Fibroblast of lung (primary cell): ENCODE measurements at regions not wholly inside any gene's neighbourhood (a gene's known extent, or its start where the extent isn't known, plus 50 kb on each side); places are given as distances from the start of the nearest gene placed in this dataset.

Experiments
- DNase-seq, 2 donors: peaks; one replicate each; pipeline versions ENCODE4 v3.0.0 to v3.0.0-alpha.2; 2010; ENCODE audit warnings: low read depth in 2 of 2
- H2AFZ ChIP-seq: 2 replicates; pipeline ENCODE4 v1.5.1; 2012; ENCODE audit warnings: low read length, control low read depth, inconsistent platforms
- H3K27ac ChIP-seq: 2 replicates; pipeline ENCODE4 v1.5.1; 2011; ENCODE audit warnings: low read length, control low read depth; ENCODE audit not compliant: insufficient read depth
- H3K27me3 ChIP-seq: 2 replicates; pipeline ENCODE4 v1.5.1; 2011; ENCODE audit warnings: mild to moderate bottlenecking, low read length; ENCODE audit not compliant: control insufficient read depth, insufficient read depth
- H3K36me3 ChIP-seq: 2 replicates; pipeline ENCODE4 v1.5.1; 2011; ENCODE audit warnings: low read length; ENCODE audit not compliant: control insufficient read depth, insufficient read depth
- H3K4me1 ChIP-seq: 2 replicates; pipeline ENCODE4 v1.5.1; 2011; ENCODE audit warnings: low read length; ENCODE audit not compliant: control insufficient read depth, insufficient read depth; ENCODE audit errors: extremely low read depth
- H3K4me2 ChIP-seq: 2 replicates; pipeline ENCODE4 v1.5.1; 2011; ENCODE audit warnings: low read length, control low read depth; ENCODE audit not compliant: insufficient read depth; ENCODE audit errors: extremely low read depth
- H3K4me3 ChIP-seq, 4 experiments: fragments of 200-600 bp in 1 of 4; sonication (generic) in 1 of 4; replicated peaks in 1 of 4; 2 replicates each; pipeline ENCODE4 v1.5.1; 2011 to 2016; ENCODE audit warnings: low read length in 4 of 4, low read depth in 3 of 4, mild to moderate bottlenecking in 3 of 4, control low read depth in 2 of 4, inconsistent platforms in 1 of 4, mixed read lengths in 1 of 4; ENCODE audit not compliant: insufficient read depth in 1 of 4; ENCODE audit errors: control extremely low read depth in 1 of 4
- H3K79me2 ChIP-seq: 2 replicates; pipeline ENCODE4 v1.5.1; 2012; ENCODE audit warnings: mild to moderate bottlenecking, low read length, inconsistent platforms; ENCODE audit not compliant: control insufficient read depth, insufficient read depth
- H3K9ac ChIP-seq: 2 replicates; pipeline ENCODE4 v1.5.1; 2011; ENCODE audit warnings: mild to moderate bottlenecking, low read length, control low read depth; ENCODE audit not compliant: insufficient read depth
- H3K9me3 ChIP-seq: 2 replicates; pipeline ENCODE4 v1.5.1; 2012; ENCODE audit warnings: low read depth, low read length; ENCODE audit not compliant: control insufficient read depth, insufficient read depth
- H4K20me1 ChIP-seq: 2 replicates; pipeline ENCODE4 v1.5.1; 2011; ENCODE audit warnings: low read length; ENCODE audit not compliant: control insufficient read depth, insufficient read depth; ENCODE audit errors: extremely low read depth
- EZH2 ChIP-seq: IDR thresholded peaks from 2 replicates; pipeline ENCODE4 v1.5.1; 2012; ENCODE audit warnings: low read length, control low read depth, mild to moderate bottlenecking; ENCODE audit errors: missing control alignments
- TF ChIP-seq, protein P1 (sequence below), 2 donors: IDR thresholded peaks in 1 of 2; conservative IDR thresholded peaks in 1 of 2; 1 replicate in 1 of 2; 2 replicates in 1 of 2; pipeline ENCODE4 v1.5.1; 2011 to 2012; ENCODE audit warnings: low read length in 2 of 2, control low read depth in 1 of 2, inconsistent platforms in 1 of 2, low read depth in 1 of 2, mild to moderate bottlenecking in 1 of 2

GRCh38 chr2:56624181-56624580 lies 440.4 kb downstream of the CCDC85A start:
- no peak for TF ChIP-seq EZH2
- TF ChIP-seq, protein P1, sequence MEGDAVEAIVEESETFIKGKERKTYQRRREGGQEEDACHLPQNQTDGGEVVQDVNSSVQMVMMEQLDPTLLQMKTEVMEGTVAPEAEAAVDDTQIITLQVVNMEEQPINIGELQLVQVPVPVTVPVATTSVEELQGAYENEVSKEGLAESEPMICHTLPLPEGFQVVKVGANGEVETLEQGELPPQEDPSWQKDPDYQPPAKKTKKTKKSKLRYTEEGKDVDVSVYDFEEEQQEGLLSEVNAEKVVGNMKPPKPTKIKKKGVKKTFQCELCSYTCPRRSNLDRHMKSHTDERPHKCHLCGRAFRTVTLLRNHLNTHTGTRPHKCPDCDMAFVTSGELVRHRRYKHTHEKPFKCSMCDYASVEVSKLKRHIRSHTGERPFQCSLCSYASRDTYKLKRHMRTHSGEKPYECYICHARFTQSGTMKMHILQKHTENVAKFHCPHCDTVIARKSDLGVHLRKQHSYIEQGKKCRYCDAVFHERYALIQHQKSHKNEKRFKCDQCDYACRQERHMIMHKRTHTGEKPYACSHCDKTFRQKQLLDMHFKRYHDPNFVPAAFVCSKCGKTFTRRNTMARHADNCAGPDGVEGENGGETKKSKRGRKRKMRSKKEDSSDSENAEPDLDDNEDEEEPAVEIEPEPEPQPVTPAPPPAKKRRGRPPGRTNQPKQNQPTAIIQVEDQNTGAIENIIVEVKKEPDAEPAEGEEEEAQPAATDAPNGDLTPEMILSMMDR (conservative IDR thresholded peaks at IDR 0.05 in 1 of 2, IDR thresholded peaks at IDR 0.05 in 1 of 2; ENCODE audit: low read depth in 1 of 2, low read length in 2 of 2), result no peak
- DNase-seq, result no peak
- H4K20me1 ChIP-seq, result no peaks in the 10 kb centered on the region

DNA sequence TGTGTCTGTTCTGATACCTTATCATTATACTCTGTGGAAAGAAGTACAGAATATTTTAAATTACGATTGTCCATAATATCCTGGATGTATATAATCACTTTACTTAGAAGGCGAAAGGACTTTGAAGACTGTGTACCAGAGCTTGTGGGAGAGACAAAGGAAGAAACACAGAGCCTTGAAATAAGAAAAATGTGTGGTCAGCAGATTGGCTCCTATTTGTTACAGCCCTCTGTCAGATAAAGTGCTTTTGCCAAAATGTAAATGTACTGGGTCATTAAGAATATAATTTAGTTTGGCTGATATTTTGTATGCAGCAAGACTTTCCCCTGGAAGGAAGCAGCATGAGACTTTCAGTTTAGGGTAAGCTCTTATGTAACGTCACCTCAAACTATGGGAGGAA lies 443.1 kb downstream of the CCDC85A start:
- Histone ChIP-seq H3K4me1 (no peaks in the 10 kb centered on the region), H3K79me2 (no peaks in the 10 kb centered on the region), H2AFZ (no peak overlapping the region), H3K4me3 (no peak overlapping the region), H3K36me3 (no peaks in the 10 kb centered on the region), H3K9me3 (no peaks in the 10 kb centered on the region), H3K4me2 (no peak overlapping the region), H3K27ac (no peak overlapping the region), H3K9ac (no peak overlapping the region), H4K20me1 (no peaks in the 10 kb centered on the region), H3K27me3 (no peaks in the 10 kb centered on the region)
- no peak for DNase-seq
- no peak for TF ChIP-seq EZH2
- TF ChIP-seq, protein P1 (conservative IDR thresholded peaks at IDR 0.05 in 1 of 2, IDR thresholded peaks at IDR 0.05 in 1 of 2; ENCODE audit: low read depth in 1 of 2, low read length in 2 of 2), result no peak

More at GRCh38 chr2:56624181-56624580, 440.4 kb downstream of the CCDC85A start:
- H3K9me3 ChIP-seq, result no peaks in the 10 kb centered on the region
- no peaks in the 10 kb centered on the region for H3K36me3 ChIP-seq
- H3K4me2 ChIP-seq, result no peak overlapping the region
- H3K27ac ChIP-seq, result no peak overlapping the region
- no peak overlapping the region for H2AFZ ChIP-seq
- no peak overlapping the region for H3K4me3 ChIP-seq
- H3K4me1 ChIP-seq, result no peaks in the 10 kb centered on the region
- H3K9ac ChIP-seq, result no peak overlapping the region
- H3K79me2 ChIP-seq, result no peaks in the 10 kb centered on the region
- no peaks in the 10 kb centered on the region for H3K27me3 ChIP-seq

DNA sequence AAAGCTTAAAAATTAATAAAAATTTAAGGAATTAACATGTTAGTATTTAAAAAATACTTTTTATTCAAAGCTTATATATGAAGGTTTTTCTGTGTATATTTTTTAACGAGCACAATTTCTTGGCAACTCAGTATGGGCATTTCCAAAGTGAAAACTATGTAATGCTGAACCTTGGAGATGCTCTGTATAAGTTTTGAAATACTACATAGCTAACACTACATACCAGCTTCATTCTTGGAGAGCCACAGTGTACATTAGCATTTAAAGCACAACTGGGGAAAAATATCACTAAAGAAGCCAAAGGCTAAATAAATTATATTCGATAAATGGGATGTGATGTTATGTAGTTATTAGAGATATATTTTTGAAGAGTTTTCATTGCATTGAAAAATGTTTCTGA lies 446.5 kb downstream of the CCDC85A start:
- Histone ChIP-seq H3K27ac (no peak overlapping the region), H3K27me3 (no peaks in the 10 kb centered on the region), H4K20me1 (no peaks in the 10 kb centered on the region), H3K79me2 (no peaks in the 10 kb centered on the region), H3K4me1 (no peaks in the 10 kb centered on the region), H3K36me3 (no peaks in the 10 kb centered on the region), H2AFZ (no peak overlapping the region), H3K4me2 (no peak overlapping the region), H3K4me3 (no peak overlapping the region), H3K9ac (no peak overlapping the region), H3K9me3 (no peaks in the 10 kb centered on the region)
- TF ChIP-seq, protein P1 (conservative IDR thresholded peaks at IDR 0.05 in 1 of 2, IDR thresholded peaks at IDR 0.05 in 1 of 2; ENCODE audit: low read depth in 1 of 2, low read length in 2 of 2), result no peak
- no peak for DNase-seq
